Ovary (tissue), 3 donors: ENCODE measurements at regions not wholly inside any gene's neighbourhood (a gene's known extent, or its start where the extent isn't known, plus 50 kb on each side); places are given as distances from the start of the nearest gene placed in this dataset.

Experiments
- EP300 ChIP-seq: sonication (generic); formaldehyde crosslinking; IDR thresholded peaks from one replicate; pipeline ENCODE4 v1.6.1; 2017; ENCODE audit warnings: antibody characterized with exemption
- POLR2A ChIP-seq: fragments of 450-650 bp; IDR thresholded peaks from one replicate; pipeline ENCODE4 v1.6.1; 2017; ENCODE audit warnings: antibody characterized with exemption, mild to moderate bottlenecking, moderate library complexity
- TF ChIP-seq, protein P1 (sequence below), 3 donors: fragments of 450-650 bp in 2 of 3; fragments of 200-600 bp in 1 of 3; IDR thresholded peaks; one replicate each; pipeline versions ENCODE4 v1.5.1 to v1.8.0; 2016 to 2022; ENCODE audit warnings: antibody characterized with exemption in 3 of 3, mild to moderate bottlenecking in 1 of 3
- donor health status: DM: no; HTN: no; CAD: no.

DNA sequence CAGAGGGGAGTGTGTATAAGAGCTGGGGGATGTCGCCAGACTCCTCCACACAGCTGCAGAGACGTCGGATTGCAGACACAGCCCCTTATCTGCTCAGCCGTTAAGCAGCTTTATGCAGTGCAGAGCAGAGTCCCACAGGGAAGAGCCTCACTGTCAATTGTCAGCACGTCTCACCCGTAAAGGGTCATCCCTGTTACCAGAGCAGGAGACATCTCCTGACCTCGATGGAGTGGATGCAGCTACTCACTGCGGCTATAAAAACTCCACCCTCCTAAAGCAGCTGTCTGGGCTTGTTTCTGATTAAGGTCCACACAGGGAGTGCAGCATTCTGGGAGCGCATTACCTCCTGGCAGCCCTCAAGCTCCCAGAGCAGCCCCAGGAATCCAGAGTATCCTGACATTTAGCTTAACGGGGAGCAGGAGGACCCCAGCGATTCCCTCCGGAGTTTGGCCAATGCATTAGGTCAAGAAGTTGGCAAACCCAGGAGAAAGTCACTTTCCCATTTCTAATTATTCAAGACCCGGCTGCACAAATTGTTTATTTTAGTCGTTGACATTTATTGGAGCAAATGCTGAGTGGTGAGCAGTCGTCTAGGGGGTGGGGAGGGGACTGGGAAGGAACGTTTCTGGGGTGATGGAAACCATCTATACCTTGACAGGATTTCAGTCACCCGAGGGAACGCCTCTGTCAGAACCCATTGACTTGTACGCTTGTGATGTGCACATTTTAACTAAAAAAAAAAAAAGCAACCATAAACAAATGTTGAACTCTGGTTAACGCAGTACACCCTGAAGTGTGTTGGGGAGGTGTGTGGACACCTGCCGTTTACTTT, 100.0 kb upstream of the ZNF469 start:
- TF ChIP-seq POLR2A = no peak
- TF ChIP-seq, protein P1, sequence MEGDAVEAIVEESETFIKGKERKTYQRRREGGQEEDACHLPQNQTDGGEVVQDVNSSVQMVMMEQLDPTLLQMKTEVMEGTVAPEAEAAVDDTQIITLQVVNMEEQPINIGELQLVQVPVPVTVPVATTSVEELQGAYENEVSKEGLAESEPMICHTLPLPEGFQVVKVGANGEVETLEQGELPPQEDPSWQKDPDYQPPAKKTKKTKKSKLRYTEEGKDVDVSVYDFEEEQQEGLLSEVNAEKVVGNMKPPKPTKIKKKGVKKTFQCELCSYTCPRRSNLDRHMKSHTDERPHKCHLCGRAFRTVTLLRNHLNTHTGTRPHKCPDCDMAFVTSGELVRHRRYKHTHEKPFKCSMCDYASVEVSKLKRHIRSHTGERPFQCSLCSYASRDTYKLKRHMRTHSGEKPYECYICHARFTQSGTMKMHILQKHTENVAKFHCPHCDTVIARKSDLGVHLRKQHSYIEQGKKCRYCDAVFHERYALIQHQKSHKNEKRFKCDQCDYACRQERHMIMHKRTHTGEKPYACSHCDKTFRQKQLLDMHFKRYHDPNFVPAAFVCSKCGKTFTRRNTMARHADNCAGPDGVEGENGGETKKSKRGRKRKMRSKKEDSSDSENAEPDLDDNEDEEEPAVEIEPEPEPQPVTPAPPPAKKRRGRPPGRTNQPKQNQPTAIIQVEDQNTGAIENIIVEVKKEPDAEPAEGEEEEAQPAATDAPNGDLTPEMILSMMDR (IDR thresholded peaks at IDR 0.05) = no peak
- no peak for TF ChIP-seq EP300
